Lung (tissue), 11 donors: ENCODE measurements at regions not wholly inside any gene's neighbourhood (a gene's known extent, or its start where the extent isn't known, plus 50 kb on each side); places are given as distances from the start of the nearest gene placed in this dataset.
A peak's percentile ranks its signal among the peaks of the same experiment; 100 is the strongest.

Experiments
- ATAC-seq: fragments of 200-7000 bp; cut with Tn5 transposase; one replicate; pipeline ENCODE4 v1.9.1; 2020; ENCODE audit warnings: moderate number of reproducible peaks; ENCODE audit not compliant: insufficient read depth, low FRiP score
- DNase-seq, 3 donors: peaks; one replicate each; pipeline ENCODE4 v3.0.0-alpha.2; 2013 to 2017
- H3K27ac ChIP-seq, 2 donors: one replicate each; pipeline ENCODE4 v1.5.1; 2013; ENCODE audit warnings: mild to moderate bottlenecking in 2 of 2, moderate library complexity in 2 of 2, control low read depth in 1 of 2, inconsistent platforms in 1 of 2, low read depth in 1 of 2, low read length in 1 of 2
- H3K27me3 ChIP-seq, 3 donors: one replicate each; pipeline ENCODE4 v1.5.1; 2013; ENCODE audit warnings: low read length in 2 of 3; ENCODE audit not compliant: control insufficient read depth in 3 of 3, insufficient read depth in 3 of 3
- H3K36me3 ChIP-seq, 4 donors: one replicate each; pipeline ENCODE4 v1.5.1; 2013; ENCODE audit warnings: low read length in 4 of 4, mild to moderate bottlenecking in 1 of 4, moderate library complexity in 1 of 4; ENCODE audit not compliant: control insufficient read depth in 4 of 4, insufficient read depth in 4 of 4
- H3K4me1 ChIP-seq, 5 donors: one replicate each; pipeline ENCODE4 v1.5.1; 2013; ENCODE audit warnings: low read length in 5 of 5, mild to moderate bottlenecking in 2 of 5, moderate library complexity in 1 of 5; ENCODE audit not compliant: control insufficient read depth in 5 of 5, insufficient read depth in 5 of 5
- H3K4me3 ChIP-seq: one replicate; pipeline ENCODE4 v1.5.1; 2013; ENCODE audit warnings: mild to moderate bottlenecking, control low read depth, moderate library complexity
- H3K9ac ChIP-seq, 2 donors: one replicate each; pipeline ENCODE4 v1.5.1; 2013; ENCODE audit warnings: low read length in 2 of 2, control low read depth in 1 of 2; ENCODE audit not compliant: insufficient read depth in 1 of 2
- H3K9me3 ChIP-seq, 4 donors: one replicate each; pipeline ENCODE4 v1.5.1; 2013; ENCODE audit warnings: low read length in 3 of 4, mild to moderate bottlenecking in 1 of 4, moderate library complexity in 1 of 4; ENCODE audit not compliant: control insufficient read depth in 4 of 4, insufficient read depth in 3 of 4
- WGBS, 2 donors: extraction: QIAGEN DNeasy Blood & Tissue Kit; methylation state at CpG; one replicate each; pipeline ENCODE4 v1.1.7; 2013; 5-methylcytosine and 5-hydroxymethylcytosine counted together
- TF ChIP-seq, protein P1 (sequence below): IDR thresholded peaks from 2 replicates; pipeline ENCODE4 v1.5.1; 2012; ENCODE audit warnings: mild to moderate bottlenecking; ENCODE audit errors: control extremely low read depth, extremely low read depth
- donor health status: control.
- donor health status: control.
- donor health status: Bipolar disorder and iron deficiency.
- donor health status: healthy.
- donor health status: DM: yes; HTN: yes; CAD: no.

DNA sequence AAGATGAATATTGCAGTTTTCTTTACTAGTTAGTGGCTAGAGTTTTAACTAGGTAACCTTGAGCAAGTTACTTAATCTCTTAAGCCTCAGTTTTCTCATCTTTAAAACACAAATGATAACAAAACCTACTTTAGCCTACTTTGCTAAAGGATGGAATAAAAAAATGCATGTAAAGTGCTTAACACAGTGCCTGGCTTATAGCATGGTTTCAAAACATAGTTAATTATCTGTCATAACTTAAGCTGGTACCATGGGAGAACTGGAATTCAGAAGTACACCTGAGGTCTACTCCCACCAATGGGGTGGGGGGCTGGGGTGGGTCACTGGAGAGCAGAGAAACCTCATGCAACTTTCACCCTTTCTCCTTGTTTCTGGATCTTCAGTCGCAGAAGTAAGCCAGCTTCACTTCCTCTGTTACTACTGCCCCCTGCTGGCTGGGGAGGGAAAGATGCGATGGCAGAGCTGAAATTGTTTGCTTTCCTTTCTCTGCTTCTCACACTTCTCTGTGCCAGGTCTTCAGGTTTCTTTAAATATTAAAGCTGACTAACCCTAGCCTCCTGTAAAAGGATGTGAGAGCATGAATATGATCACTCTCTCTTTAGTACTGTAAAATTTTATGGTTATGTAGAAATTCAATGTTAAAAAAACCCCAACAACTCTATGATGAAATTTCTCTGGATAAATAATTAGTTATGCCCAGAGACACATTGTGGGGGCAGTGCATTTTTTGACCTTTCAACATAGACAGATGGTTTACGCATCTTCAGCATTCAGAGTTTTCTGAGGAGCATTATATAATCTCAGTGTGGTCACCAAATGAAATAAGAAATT lies 324.2 kb downstream of the HLX start:
- Histone ChIP-seq H3K4me3 (no peak overlapping the region), H3K4me1 (peaks cover 0 to 19% (median 7%) of the 10 kb centered on the region in 5 donors), H3K36me3 (no peaks in the 10 kb centered on the region), H3K27me3 (no peaks in the 10 kb centered on the region), H3K27ac (no peak overlapping the region), H3K9me3 (peaks cover 0 to 2% (median 0%) of the 10 kb centered on the region in 4 donors), H3K9ac (no peak overlapping the region)
- ATAC-seq (peak; percentile 77), DNase-seq (peak; percentile 80 to 89 (median 88))
- TF ChIP-seq, protein P1, sequence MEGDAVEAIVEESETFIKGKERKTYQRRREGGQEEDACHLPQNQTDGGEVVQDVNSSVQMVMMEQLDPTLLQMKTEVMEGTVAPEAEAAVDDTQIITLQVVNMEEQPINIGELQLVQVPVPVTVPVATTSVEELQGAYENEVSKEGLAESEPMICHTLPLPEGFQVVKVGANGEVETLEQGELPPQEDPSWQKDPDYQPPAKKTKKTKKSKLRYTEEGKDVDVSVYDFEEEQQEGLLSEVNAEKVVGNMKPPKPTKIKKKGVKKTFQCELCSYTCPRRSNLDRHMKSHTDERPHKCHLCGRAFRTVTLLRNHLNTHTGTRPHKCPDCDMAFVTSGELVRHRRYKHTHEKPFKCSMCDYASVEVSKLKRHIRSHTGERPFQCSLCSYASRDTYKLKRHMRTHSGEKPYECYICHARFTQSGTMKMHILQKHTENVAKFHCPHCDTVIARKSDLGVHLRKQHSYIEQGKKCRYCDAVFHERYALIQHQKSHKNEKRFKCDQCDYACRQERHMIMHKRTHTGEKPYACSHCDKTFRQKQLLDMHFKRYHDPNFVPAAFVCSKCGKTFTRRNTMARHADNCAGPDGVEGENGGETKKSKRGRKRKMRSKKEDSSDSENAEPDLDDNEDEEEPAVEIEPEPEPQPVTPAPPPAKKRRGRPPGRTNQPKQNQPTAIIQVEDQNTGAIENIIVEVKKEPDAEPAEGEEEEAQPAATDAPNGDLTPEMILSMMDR, result peak; percentile 71
- 23 to 26% methylated on average over 3 of the region's 3 CpGs for WGBS, 2 donors

DNA sequence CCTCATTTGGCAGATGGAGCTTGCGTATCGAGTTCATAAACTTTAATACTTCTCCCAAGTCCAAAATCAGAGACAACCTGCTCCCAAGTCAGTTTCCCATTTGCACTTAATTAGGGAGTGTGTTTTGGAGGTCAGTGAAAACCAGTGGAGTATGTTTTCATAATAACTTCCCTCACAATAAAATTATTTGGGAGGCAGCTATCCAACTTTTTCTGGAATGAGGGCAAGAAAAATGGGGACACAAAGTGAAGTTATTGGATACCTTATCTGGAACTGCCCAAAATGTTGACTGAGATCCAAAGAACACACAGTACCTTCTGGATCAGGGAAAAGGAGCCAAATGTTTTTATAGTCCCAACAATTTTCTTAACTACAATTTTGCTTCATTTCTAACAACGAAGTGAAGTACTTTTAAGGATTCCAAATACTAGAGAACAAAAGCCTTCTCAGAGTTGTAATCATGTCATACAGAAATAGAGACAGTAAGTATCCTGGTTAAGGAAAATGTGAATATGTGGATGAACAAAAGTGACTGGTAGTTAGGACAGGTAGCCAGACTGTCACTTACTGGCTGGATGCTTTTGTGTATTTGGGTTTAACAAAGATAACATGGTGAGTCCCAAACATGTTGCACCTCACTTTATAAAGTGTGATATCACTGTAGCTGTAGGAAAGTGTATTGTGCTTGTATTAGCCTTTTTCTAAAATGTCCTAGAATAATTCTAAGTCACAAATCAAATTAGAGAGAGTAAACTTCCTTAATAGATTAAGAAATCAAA lies 325.0 kb downstream of the HLX start:
- Histone ChIP-seq H3K27me3 (no peaks in the 10 kb centered on the region), H3K9me3 (peaks cover 0 to 2% (median 0%) of the 10 kb centered on the region in 4 donors), H3K4me1 (peaks cover 0 to 19% (median 7%) of the 10 kb centered on the region in 5 donors), H3K4me3 (no peak overlapping the region), H3K36me3 (no peaks in the 10 kb centered on the region), H3K9ac (no peak overlapping the region), H3K27ac (no peak overlapping the region)
- no peak for ATAC-seq
- 69 to 84% methylated on average over 3 of the region's 3 CpGs for WGBS, 2 donors
- peak; percentile 20 to 92 (median 90) for DNase-seq
- TF ChIP-seq, protein P1, result no peak

DNA sequence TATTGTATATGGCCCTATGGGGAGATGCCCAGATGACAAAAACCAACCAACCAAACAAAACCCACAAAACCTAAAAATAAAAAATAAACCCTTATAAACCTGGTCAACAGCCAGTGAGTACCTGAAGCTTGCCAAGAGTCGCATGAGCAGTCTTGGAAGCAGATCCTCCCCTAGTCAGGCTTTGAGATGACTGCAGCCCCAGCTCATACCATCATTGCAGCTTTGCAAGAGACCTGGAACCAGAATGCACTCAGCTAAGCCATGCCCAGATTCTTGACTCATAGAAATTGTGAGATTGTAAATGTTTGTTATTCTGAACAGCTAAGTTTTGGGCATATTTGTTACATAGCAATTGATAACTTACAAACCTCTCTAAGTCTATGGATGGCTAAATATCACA lies 326.8 kb downstream of the HLX start:
- Histone ChIP-seq H3K4me1 (peaks cover 0 to 19% (median 7%) of the 10 kb centered on the region in 5 donors), H3K27me3 (no peaks in the 10 kb centered on the region)
- 89 to 90% methylated on average over 1 of the region's 1 CpG for WGBS, 2 donors

More for the DNA sequence above, 326.8 kb downstream of the HLX start:
- DNase-seq (no peak), ATAC-seq (no peak)
- H3K9me3 ChIP-seq, result peaks cover 0 to 2% (median 0%) of the 10 kb centered on the region in 4 donors
- TF ChIP-seq, protein P1, result no peak
- no peaks in the 10 kb centered on the region for H3K36me3 ChIP-seq
- no peak overlapping the region for H3K4me3 ChIP-seq
- no peak overlapping the region for H3K27ac ChIP-seq
- no peak overlapping the region for H3K9ac ChIP-seq
